Endothelial cell of umbilical vein (primary cell): ENCODE measurements at regions not wholly inside any gene's neighbourhood (a gene's known extent, or its start where the extent isn't known, plus 50 kb on each side); places are given as distances from the start of the nearest gene placed in this dataset.

Experiments used
- CTCF ChIP-seq, 2 donors: IDR thresholded peaks; 1 replicate in 1 of 2; 2 replicates in 1 of 2; pipeline ENCODE4 v1.5.1; 2011; ENCODE audit warnings: low read length in 2 of 2, mild to moderate bottlenecking in 2 of 2, moderate library complexity in 2 of 2, control low read depth in 1 of 2, inconsistent platforms in 1 of 2, low read depth in 1 of 2; ENCODE audit not compliant: insufficient read depth in 1 of 2; ENCODE audit errors: extremely low read depth in 1 of 2
- EZH2 ChIP-seq: IDR thresholded peaks from 2 replicates; pipeline ENCODE4 v1.6.1; 2012; ENCODE audit warnings: borderline replicate concordance, low read depth, mild to moderate bottlenecking, moderate library complexity, low read length, inconsistent platforms; ENCODE audit not compliant: severe bottlenecking
- FOS ChIP-seq: IDR thresholded peaks from 2 replicates; pipeline ENCODE4 v1.6.1; 2011; ENCODE audit warnings: mild to moderate bottlenecking, low read length, moderate library complexity, borderline replicate concordance; ENCODE audit not compliant: insufficient read depth
- GATA2 ChIP-seq: IDR thresholded peaks from 2 replicates; pipeline ENCODE4 v1.7.0; 2011; ENCODE audit warnings: low read depth, mild to moderate bottlenecking, moderate library complexity, mixed read lengths, low read length; ENCODE audit not compliant: insufficient read length, insufficient read depth
- JUN ChIP-seq: IDR thresholded peaks from 2 replicates; pipeline ENCODE4 v1.6.1; 2011; ENCODE audit warnings: borderline replicate concordance, low read depth; ENCODE audit not compliant: insufficient read length, insufficient read depth
- MAX ChIP-seq: IDR thresholded peaks from 2 replicates; pipeline ENCODE4 v1.6.1; 2011; ENCODE audit not compliant: insufficient read depth, insufficient read length
- MYC ChIP-seq: IDR thresholded peaks from one replicate; pipeline ENCODE4 v1.6.1; 2011; ENCODE audit warnings: mild to moderate bottlenecking, low read depth, low read length
- POLR2A ChIP-seq: IDR thresholded peaks from 2 replicates; pipeline ENCODE4 v1.6.1; 2012; ENCODE audit warnings: low read depth, mild to moderate bottlenecking, control low read depth, low read length
- POLR2AphosphoS5 ChIP-seq: IDR thresholded peaks from 2 replicates; pipeline ENCODE4 v1.6.1; 2012; ENCODE audit warnings: low read depth, mild to moderate bottlenecking, control low read depth, low read length, moderate library complexity; ENCODE audit not compliant: insufficient read depth

- no peak for TF ChIP-seq CTCF (IDR thresholded peaks at IDR 0.05; ENCODE audit: extremely low read depth in 1 of 2, insufficient read depth in 1 of 2, low read depth in 1 of 2, low read length in 2 of 2)
- TF ChIP-seq POLR2A = no peak
- TF ChIP-seq EZH2 = no peak
- TF ChIP-seq GATA2 = no peak
- no peak for TF ChIP-seq JUN
- no peak for TF ChIP-seq POLR2AphosphoS5
- TF ChIP-seq MYC = no peak
- TF ChIP-seq MAX = no peak
- no peak for TF ChIP-seq FOS
These were observed 210.0 kb upstream of the ACVR2A start for GRCh38 chr2:147634826-147635225.
